ENCODE measurements at regions not wholly inside any gene's neighbourhood (a gene's known extent, or its start where the extent isn't known, plus 50 kb on each side); places are given as distances from the start of the nearest gene placed in this dataset.

DNA sequence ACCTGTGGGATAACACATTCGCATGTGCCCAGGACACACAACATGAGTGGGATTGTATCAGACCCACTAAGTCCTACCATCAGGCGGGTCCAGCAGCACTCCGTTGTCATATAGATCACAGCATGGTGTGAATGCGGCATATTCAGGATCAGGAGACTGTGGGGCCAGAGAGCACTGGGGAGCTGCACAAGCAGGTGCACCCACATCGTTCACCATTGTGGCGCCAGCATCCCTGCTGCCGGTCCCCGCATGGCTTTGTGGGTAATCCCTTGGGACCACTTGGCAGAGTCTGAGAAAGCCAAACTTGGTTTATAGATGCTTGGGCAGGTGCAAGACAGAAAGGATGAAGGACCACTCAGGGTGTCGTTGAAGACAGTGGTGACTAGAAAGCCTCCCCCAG lies 201.6 kb upstream of the B3GAT1 start:
- H3K9me3 ChIP-seq = no peaks in the 10 kb centered on the region
- H3K4me1 ChIP-seq = no peaks in the 10 kb centered on the region
- no peaks in the 10 kb centered on the region for H3K27me3 ChIP-seq
- 67 to 85% methylated on average over 3 to 9 of the region's 9 CpGs for WGBS, 2 donors
- ATAC-seq (no peak), DNase-seq (no peak)
- TF ChIP-seq CTCF (IDR thresholded peaks at IDR 0.05) = no peak
- H3K27ac ChIP-seq = no peak overlapping the region
- no peaks in the 10 kb centered on the region for H3K36me3 ChIP-seq (replicated peaks in 1 of 2; ENCODE audit: insufficient read depth in 1 of 2, low read depth in 2 of 2)
- no peak overlapping the region for H3K4me3 ChIP-seq
- intact Hi-C loops (cut with DNase I) = no loop called here

DNA sequence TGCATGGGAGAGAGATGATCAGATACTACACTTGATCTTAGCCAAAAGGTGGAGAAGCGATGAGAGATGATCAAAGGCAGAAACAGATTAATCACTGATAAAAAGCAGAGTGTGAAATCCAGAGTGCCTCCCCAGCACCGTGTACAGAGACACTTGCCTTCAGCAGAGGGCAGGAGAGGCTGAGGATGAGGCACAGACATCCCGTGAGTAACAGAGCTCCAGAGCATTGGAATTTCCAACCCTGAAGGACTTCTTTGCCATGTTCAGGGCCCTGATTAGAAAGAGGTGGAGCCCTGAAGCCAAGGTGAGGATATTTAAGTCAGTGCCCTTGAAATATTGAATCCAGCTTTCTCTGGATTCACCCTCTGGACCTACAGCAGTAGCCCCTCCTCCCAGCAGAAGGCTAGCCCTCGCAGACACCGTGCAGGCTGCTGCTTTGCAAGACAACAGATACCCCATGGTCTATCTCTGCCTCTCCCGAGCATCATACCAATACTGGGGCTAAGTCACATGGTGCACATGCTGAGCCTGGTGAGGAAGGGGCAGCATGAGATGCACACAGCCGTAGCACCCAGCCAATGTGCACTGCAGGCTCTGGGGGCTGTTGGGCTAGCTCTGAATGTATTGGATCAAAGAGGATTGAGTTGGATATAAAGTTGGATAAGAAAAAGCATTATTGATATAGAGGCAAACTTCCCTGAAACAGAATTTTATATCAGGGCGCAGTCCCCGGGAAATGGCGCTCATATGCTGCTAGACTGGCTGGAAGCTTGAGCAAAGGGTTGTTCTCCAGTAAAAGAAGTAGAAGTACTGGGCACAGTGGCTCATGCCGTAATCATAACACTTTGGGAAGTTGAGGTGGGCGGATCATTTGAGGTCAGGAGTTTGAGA lies 200.3 kb upstream of the B3GAT1 start:
- TF ChIP-seq CTCF (IDR thresholded peaks at IDR 0.05) (no peak), POLR2A (IDR thresholded peaks at IDR 0.05) (no peak)
- 63% methylated on average over 12 of the region's 12 CpGs for WGBS, 2 donors

GRCh38 chr11:134611537-134611936 lies 199.5 kb upstream of the B3GAT1 start:
- 71 to 74% methylated on average over 8 of the region's 8 CpGs for WGBS, 2 donors
- intact Hi-C loops (cut with DNase I) = no loop called here
- no peak for TF ChIP-seq POLR2A (IDR thresholded peaks at IDR 0.05)
- TF ChIP-seq CTCF (IDR thresholded peaks at IDR 0.05) = no peak
- no peaks in the 10 kb centered on the region for H3K27me3 ChIP-seq
- no peak for DNase-seq
- H3K36me3 ChIP-seq (replicated peaks in 1 of 2; ENCODE audit: insufficient read depth in 1 of 2, low read depth in 2 of 2) = no peaks in the 10 kb centered on the region
- no peak overlapping the region for H3K4me3 ChIP-seq
- no peak overlapping the region for H3K27ac ChIP-seq
- no peak for ATAC-seq
- no peaks in the 10 kb centered on the region for H3K9me3 ChIP-seq
- H3K4me1 ChIP-seq = no peaks in the 10 kb centered on the region

More for the DNA sequence above, 200.3 kb upstream of the B3GAT1 start:
- ATAC-seq = no peak
- intact Hi-C loops (cut with DNase I) = no loop called here
- Histone ChIP-seq H3K4me3 (no peak overlapping the region), H3K27me3 (no peaks in the 10 kb centered on the region), H3K27ac (no peak overlapping the region), H3K4me1 (no peaks in the 10 kb centered on the region), H3K9me3 (no peaks in the 10 kb centered on the region), H3K36me3 (replicated peaks in 1 of 2; ENCODE audit: insufficient read depth in 1 of 2, low read depth in 2 of 2) (no peaks in the 10 kb centered on the region)
- DNase-seq = no peak

DNA sequence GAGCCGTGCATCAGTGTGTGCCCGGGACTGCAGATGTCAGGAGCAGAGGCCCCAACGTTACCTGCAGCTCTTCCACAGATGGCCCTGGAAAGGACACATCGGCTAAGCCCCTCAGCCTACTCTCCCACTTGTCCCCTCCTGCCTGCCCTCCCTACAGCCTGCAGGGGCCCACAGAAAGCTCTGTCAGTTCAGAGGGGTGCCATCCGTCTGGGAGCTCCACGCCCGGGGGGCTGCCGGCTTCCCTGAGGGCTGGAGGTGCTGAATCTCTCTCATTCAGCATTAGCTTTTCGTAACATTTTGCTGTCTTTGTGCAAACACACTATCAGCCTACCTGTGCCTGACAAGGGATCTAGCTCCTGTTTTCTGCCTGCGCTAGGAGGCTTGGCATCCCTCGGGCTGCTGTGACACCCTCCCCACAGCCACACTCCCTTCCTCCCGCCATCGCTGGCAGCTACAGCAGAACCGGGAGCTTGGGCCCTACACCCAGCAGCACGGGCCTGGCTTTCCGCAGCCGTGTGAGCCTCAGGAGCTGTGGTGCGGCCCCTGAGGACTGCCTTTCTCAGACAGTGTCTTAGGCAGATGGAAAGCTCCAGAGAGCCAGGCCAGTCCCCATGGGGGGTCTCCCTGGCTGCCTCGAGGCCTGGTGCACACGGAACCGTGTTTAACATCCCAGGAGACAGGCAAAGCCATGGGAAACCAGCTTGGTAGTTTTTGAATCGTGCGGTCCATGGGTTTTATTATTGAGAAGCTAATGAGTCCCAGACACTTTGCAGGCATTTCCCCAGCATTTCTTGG lies 198.3 kb upstream of the B3GAT1 start:
- intact Hi-C loops (cut with DNase I) = no loop called here
- Histone ChIP-seq H3K36me3 (replicated peaks in 1 of 2; ENCODE audit: insufficient read depth in 1 of 2, low read depth in 2 of 2) (no peaks in the 10 kb centered on the region), H3K9me3 (no peaks in the 10 kb centered on the region), H3K4me3 (no peak overlapping the region), H3K27ac (no peak overlapping the region), H3K27me3 (no peaks in the 10 kb centered on the region), H3K4me1 (no peaks in the 10 kb centered on the region)
- 61 to 67% methylated on average over 14 to 23 of the region's 23 CpGs for WGBS, 2 donors
- ATAC-seq (no peak), DNase-seq (no peak)
- TF ChIP-seq CTCF (IDR thresholded peaks at IDR 0.05) = no peak

All from body of pancreas (tissue), 4 donors.